PC-3 (cell line): ENCODE measurements at regions not wholly inside any gene's neighbourhood (a gene's known extent, or its start where the extent isn't known, plus 50 kb on each side); places are given as distances from the start of the nearest gene placed in this dataset.

ENCODE experiments used
- ATAC-seq: fragments of 200-7000 bp; cut with Tn5 transposase; 2 replicates; pipeline ENCODE4 v1.9.1; 2020; ENCODE audit warnings: mild to moderate bottlenecking, moderate library complexity
- BruUV-seq: library from RNA; stranded (reverse); fragments of 400-500 nt; replicated peaks from 2 replicates; lab custom pipeline; 2021; lab: Mats Ljungman, UMichigan
- CTCF ChIA-PET: fragments of 300-600 bp; sonication (Branson Sonifier 250); formaldehyde crosslinking; loops from one replicate; lab custom pipeline; 2022; ENCODE audit warnings: antibody characterized with exemption; lab: Charles Lee
- POLR2A ChIA-PET: fragments of 300-600 bp; sonication (Branson Sonifier 250); formaldehyde crosslinking; loops from one replicate; lab custom pipeline; 2022; ENCODE audit warnings: antibody characterized with exemption; ENCODE audit not compliant: unreplicated experiment; lab: Charles Lee
- DNase-seq: peaks from one replicate; pipeline ENCODE4 v3.0.0-alpha.2; 2015
- H2AFZ ChIP-seq: fragments of 300-600 bp; sonication (generic); 2 replicates; pipeline ENCODE4 v1.6.0; 2016; ENCODE audit warnings: antibody characterized with exemption, low read length
- H3F3A ChIP-seq: fragments of 300-600 bp; sonication (generic); one replicate; pipeline ENCODE4 v1.6.0; 2017; ENCODE audit warnings: antibody characterized with exemption, low read length, control low read depth, mild to moderate bottlenecking; ENCODE audit not compliant: unreplicated experiment
- H3K27ac ChIP-seq: fragments of 300-600 bp; sonication (generic); 2 replicates; pipeline ENCODE4 v1.5.1; 2016; ENCODE audit warnings: mild to moderate bottlenecking, low read length
- H3K27me3 ChIP-seq: fragments of 300-600 bp; sonication (generic); 2 replicates; pipeline ENCODE4 v1.6.1; 2016; ENCODE audit warnings: low read length, mixed read lengths
- H3K36me3 ChIP-seq: fragments of 300-600 bp; sonication (generic); 2 replicates; pipeline ENCODE4 v1.6.1; 2016; ENCODE audit warnings: low read depth, mixed run types, low read length, mixed read lengths
- H3K4me1 ChIP-seq: fragments of 300-600 bp; sonication (generic); 2 replicates; pipeline ENCODE4 v1.5.1; 2016; ENCODE audit warnings: low read length; ENCODE audit not compliant: insufficient read depth
- H3K4me2 ChIP-seq: fragments of 300-600 bp; sonication (generic); 2 replicates; pipeline ENCODE4 v1.6.0; 2016; ENCODE audit warnings: low read length
- H3K4me3 ChIP-seq: fragments of 300-600 bp; sonication (generic); 2 replicates; pipeline ENCODE4 v1.5.1; 2016; ENCODE audit warnings: mild to moderate bottlenecking, low read length, mixed read lengths
- H3K79me2 ChIP-seq: fragments of 300-600 bp; sonication (generic); 2 replicates; pipeline ENCODE4 v1.6.1; 2017; ENCODE audit warnings: low read length, mixed read lengths
- H3K9ac ChIP-seq: fragments of 300-600 bp; sonication (generic); 2 replicates; pipeline ENCODE4 v1.6.0; 2016; ENCODE audit warnings: mild to moderate bottlenecking, low read length
- H3K9me2 ChIP-seq: fragments of 300-600 bp; sonication (generic); replicated peaks from 2 replicates; pipeline ENCODE4 v1.6.1; 2016; ENCODE audit warnings: mixed run types, low read length, mixed read lengths
- H3K9me3 ChIP-seq: fragments of 300-600 bp; sonication (generic); 2 replicates; pipeline ENCODE4 v1.6.1; 2016; ENCODE audit warnings: low read length, mixed read lengths
- H4K20me1 ChIP-seq: fragments of 300-600 bp; sonication (generic); 2 replicates; pipeline ENCODE4 v1.6.1; 2016; ENCODE audit warnings: low read length, mixed read lengths
- CTCF ChIP-seq: fragments of 300-600 bp; sonication (generic); conservative IDR thresholded peaks from 2 replicates; pipeline ENCODE4 v1.5.1; 2017; ENCODE audit warnings: antibody characterized with exemption, low read depth, mild to moderate bottlenecking, low read length
- EZH2 ChIP-seq: fragments of 300-600 bp; sonication (generic); IDR thresholded peaks from one replicate; pipeline ENCODE4 v1.6.1; 2017; ENCODE audit warnings: antibody characterized with exemption, mild to moderate bottlenecking, low read length; ENCODE audit not compliant: unreplicated experiment
- EZH2phosphoT487 ChIP-seq: fragments of 300-600 bp; sonication (generic); IDR thresholded peaks from 2 replicates; pipeline ENCODE4 v1.6.1; 2018; ENCODE audit warnings: mild to moderate bottlenecking, antibody characterized with exemption, low read length, borderline replicate concordance
- intact Hi-C: fragments of 100-400 bp; cut with micrococcal nuclease; formaldehyde crosslinking; loops from 2 replicates; pipeline ENCODE4 v1.9.0; 2023

DNA sequence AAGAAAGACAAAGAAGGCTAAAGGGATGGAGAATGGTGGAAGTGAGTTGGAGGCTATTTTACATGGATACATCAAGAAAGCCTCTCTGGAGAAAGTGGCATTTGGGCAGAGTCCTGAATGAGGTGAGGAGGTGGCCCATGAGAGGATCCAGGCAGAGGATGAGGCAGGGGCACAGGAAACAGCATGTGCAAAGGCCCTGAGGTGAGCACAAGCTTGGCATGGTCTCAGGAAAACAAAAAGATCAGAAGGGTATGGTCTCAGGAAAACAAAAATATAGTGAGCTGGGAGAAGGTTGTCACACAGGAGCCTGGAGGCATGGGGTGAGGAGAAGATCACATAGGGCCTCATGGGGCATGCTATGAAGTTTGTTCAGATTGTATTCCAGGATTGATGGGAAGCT is 62.1 kb upstream of the F3 start:
- no peak for ATAC-seq
- peak overlapping the region; percentile 73 for H3K4me2 ChIP-seq
- POLR2A ChIA-PET: no interaction called here
- no peak for TF ChIP-seq EZH2
- no peak for TF ChIP-seq CTCF
- no peak for TF ChIP-seq EZH2phosphoT487
- H3K9ac ChIP-seq: no peak overlapping the region
- H3K27me3 ChIP-seq: no peaks in the 10 kb centered on the region
- no peaks in the 10 kb centered on the region for H3K36me3 ChIP-seq
- intact Hi-C loops: loop anchor here (2.0 to 5.0 kb wide), 3 partner anchors 49 to 199 kb away; no protein-coding TSS in a partner anchor
- no peaks in the 10 kb centered on the region for H4K20me1 ChIP-seq
- H3K9me2 ChIP-seq: no peaks in the 10 kb centered on the region
- peaks cover 63% of the 10 kb centered on the region for H3K4me1 ChIP-seq
- DNase-seq: no peak
- peaks cover 14% of the 10 kb centered on the region for H3F3A ChIP-seq
- H3K9me3 ChIP-seq: no peaks in the 10 kb centered on the region
- H3K27ac ChIP-seq: peak overlapping the region; percentile 75
- no peaks in the 10 kb centered on the region for H3K79me2 ChIP-seq
- CTCF ChIA-PET: no interaction called here
- BruUV-seq: no TSS peak
- H2AFZ ChIP-seq: no peak overlapping the region
- H3K4me3 ChIP-seq: no peak overlapping the region

- Histone ChIP-seq H3K4me3 (peak overlapping the region; percentile 37; the same call in 1 of the 2 replicates), H3F3A (peaks cover 14% of the 10 kb centered on the region), H3K79me2 (no peaks in the 10 kb centered on the region), H3K36me3 (no peaks in the 10 kb centered on the region), H3K9ac (no peak overlapping the region), H3K27me3 (no peaks in the 10 kb centered on the region), H3K27ac (peak overlapping the region; percentile 75), H3K9me2 (no peaks in the 10 kb centered on the region), H4K20me1 (no peaks in the 10 kb centered on the region), H3K4me2 (peak overlapping the region; percentile 73), H3K4me1 (peaks cover 57% of the 10 kb centered on the region), H3K9me3 (no peaks in the 10 kb centered on the region), H2AFZ (peak overlapping the region; percentile 23; the same call in 1 of the 2 replicates)
- TF ChIP-seq CTCF: no peak
- no peak for TF ChIP-seq EZH2phosphoT487
- no peak for TF ChIP-seq EZH2
- no TSS peak for BruUV-seq
- ChIA-PET POLR2A (interaction anchor here (0.7 kb wide), 1 partner anchor 1016 kb away, joined by 4 read pairs; no protein-coding TSS in a partner anchor), CTCF (interaction anchor here (0.7 kb wide), 1 partner anchor 481 kb away, joined by 3 read pairs; no protein-coding TSS in a partner anchor)
- intact Hi-C loops: loop anchor here (5.0 kb wide), 2 partner anchors 49 to 139 kb away; no protein-coding TSS in a partner anchor
- DNase-seq (peak; percentile 69), ATAC-seq (no peak)
Measured at GRCh38 chr1:94602802-94603625, 61.5 kb upstream of the F3 start.
